Fibroblast of gingiva (primary cell): ENCODE measurements at regions not wholly inside any gene's neighbourhood (a gene's known extent, or its start where the extent isn't known, plus 50 kb on each side); places are given as distances from the start of the nearest gene placed in this dataset.
"Not testable (repeated sequence)": the region's sequence is repeated elsewhere in the genome, so short reads cannot be mapped to it uniquely, and the experiment has no call there.

Experiments used
- DNase-seq: peaks from one replicate; pipeline ENCODE4 v3.0.0-alpha.2; 2011; ENCODE audit warnings: low read depth

GRCh38 chr1:198411240-198411639 lies 129.2 kb downstream of the ATP6V1G3 start:
- no peak for DNase-seq

DNA sequence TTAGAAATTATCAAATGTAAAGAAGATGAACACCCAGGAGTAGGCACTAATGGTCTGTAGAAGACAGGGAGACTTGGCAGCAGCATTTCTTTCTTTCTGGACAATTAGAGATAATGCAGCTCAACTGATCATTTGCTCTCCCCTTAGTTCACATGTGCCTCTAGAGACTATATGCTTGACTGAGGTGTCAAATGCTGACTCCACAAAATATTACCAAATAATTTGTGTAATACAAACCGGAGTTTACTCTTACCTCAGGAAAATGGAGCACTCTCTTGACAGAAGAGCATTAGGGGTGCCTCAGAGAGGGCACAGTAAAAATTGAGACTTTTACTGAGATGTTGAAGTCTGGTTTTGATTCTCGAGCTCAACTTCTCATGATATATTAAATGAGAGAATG lies 131.8 kb downstream of the ATP6V1G3 start:
- DNase-seq, result no peak

- DNase-seq, result not testable (repeated sequence)
Observed at GRCh38 chr1:198404632-198405031, 135.8 kb downstream of the ATP6V1G3 start.

- DNase-seq, result no peak
Observed at GRCh38 chr1:198400063-198400462, 140.4 kb downstream of the ATP6V1G3 start.

GRCh38 chr1:198399452-198399851 lies 141.0 kb downstream of the ATP6V1G3 start:
- no peak for DNase-seq

DNA sequence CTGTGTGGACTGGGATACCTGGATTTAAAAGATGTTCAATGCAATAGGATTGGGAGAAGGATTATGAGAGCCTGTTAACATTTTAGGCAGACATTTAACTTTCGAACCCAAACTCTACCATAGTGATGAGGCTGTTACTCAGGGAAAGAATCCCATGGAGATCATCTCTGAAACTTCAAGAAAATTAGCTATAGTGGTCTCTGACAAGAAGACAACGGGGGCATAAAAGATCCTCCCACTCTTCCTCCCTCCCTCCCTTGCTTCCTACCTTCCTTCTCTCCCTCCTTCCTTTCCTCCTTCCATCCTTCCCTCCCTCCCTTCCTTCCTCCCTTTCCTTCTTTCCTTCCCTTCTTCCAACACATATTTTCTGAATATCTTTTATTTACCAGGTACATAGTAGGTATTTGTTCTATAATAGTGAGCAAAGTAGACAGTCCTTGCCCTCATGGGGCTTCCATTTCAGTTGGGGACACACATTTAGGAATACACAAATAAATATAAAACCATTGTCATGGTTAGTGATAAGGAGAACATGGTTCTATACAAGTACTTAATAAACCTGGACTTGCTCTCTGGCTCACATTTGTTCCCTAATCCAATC lies 143.2 kb downstream of the ATP6V1G3 start:
- DNase-seq, result no peak

DNA sequence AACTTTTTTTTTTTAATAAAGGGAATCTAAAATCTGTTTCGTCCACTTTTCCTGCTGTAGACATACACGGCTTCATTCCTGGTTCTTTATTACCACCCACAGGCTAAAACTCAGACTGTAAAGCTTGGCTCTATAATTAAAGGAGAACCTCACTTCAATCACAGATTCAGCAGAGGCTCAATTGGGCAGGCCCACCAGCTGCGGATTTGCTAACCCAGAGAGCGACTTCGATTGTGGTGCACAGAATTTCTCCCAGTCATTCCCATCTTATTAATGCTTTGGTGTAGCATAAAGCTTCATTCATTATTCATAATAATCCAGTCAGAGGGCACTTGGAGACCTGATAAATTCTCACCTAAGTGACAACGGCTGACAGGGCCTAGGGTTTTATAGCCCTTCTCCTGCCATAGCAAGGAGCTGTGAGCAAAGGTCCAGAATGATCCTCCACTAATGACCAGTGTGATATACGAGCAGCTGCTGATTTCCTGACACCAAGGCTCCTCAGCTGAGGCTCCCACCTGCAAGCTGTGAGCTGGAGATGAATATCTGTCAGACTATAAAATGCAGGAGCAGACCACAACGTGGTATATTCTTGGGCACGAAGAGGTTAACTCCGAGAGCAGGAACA lies 149.0 kb downstream of the ATP6V1G3 start:
- DNase-seq, result no peak

DNA sequence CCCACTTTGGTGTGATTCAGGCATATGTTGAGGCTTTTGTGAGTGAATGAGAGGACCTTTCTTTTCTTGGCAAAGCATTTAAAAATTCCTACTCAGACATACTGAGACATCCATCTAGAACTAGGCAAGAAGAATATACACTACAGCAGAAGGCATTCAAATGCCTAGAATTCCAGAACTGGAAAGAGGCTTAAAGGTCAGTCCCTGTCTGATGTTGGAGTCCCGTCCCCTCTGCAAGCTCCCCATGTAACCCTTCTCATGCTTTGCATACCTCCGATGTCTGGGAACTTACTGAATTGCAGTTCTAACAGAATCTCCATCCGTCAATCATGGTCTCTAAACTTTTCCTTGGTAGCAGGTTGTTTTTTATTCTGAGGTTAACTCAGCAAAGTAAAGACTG lies 152.9 kb downstream of the ATP6V1G3 start:
- no peak for DNase-seq

- DNase-seq, result no peak
Observed at GRCh38 chr1:198380275-198380674, 160.2 kb downstream of the ATP6V1G3 start.

GRCh38 chr1:198377702-198378101 lies 162.8 kb downstream of the ATP6V1G3 start:
- DNase-seq, result no peak

DNA sequence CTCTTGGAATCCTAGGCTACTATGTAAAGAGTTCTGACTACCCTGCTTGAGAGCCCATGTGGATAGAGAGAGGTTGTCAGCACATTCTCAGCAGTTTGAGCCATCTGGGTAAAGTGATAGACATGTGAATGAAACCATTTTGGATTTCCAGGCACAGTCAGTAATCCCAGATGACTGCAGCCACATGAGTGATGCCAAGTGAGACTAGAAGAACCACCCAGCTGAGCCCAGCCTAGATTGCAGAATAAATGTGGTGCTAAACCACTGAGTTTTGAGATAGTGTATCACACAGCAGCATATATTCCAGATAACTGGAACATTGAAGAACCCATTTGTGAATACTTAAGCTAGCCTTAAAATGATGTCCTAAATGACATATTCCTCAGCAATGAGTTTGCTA lies 166.2 kb downstream of the ATP6V1G3 start:
- DNase-seq, result no peak

DNA sequence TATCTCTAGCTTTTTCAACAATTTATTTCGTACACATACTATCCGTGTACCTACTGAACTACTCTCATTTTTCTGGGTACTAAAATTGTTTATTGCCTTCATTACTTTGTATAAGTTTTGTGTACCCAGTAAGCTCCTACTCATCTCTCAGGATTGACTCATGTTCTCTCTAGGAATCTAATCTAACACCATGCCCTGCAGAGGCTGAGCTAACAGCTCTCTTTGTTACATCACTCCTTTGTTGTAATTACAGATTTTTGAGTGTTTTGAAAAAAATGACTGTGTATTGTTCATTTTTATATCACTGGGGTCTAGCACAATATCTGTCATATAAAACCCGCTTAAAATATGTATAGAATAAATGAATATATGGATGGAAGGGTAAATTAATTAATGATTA lies 167.1 kb downstream of the ATP6V1G3 start:
- DNase-seq, result no peak
